ENCODE measurements at regions not wholly inside any gene's neighbourhood (a gene's known extent, or its start where the extent isn't known, plus 50 kb on each side); places are given as distances from the start of the nearest gene placed in this dataset.

GRCh38 chr22:19641254-19641982 lies 72.9 kb upstream of the SEPTIN5 start:
- Histone ChIP-seq H3K9me3 (replicated peaks; ENCODE audit: control insufficient read depth, insufficient read depth, low read depth, low read length) (peaks cover 2% of the 10 kb centered on the region), H3K27ac (ENCODE audit: extremely low read depth, low read depth, low read length) (no peak overlapping the region), H3K4me1 (replicated peaks in 1 of 2; ENCODE audit: control insufficient read depth in 2 of 2, insufficient read depth in 2 of 2, low read length in 2 of 2) (peaks cover 37 to 42% of the 10 kb centered on the region in 2 experiments; a peak in 4 of 5 replicates), H2AFZ (ENCODE audit: low read depth, low read length) (peak overlapping the region; percentile 96), H3K27me3 (ENCODE audit: control insufficient read depth in 2 of 2, insufficient read depth in 2 of 2, low read length in 2 of 2) (peaks cover 0 to 10% of the 10 kb centered on the region in 2 experiments; a peak in 1 of 5 replicates), H3K79me2 (ENCODE audit: control insufficient read depth, insufficient read depth, low read length) (no peaks in the 10 kb centered on the region), H3K9ac (ENCODE audit: insufficient read depth in 1 of 2, low read depth in 2 of 2, low read length in 2 of 2) (peak overlapping the region; percentile 33 to 38), H4K20me1 (replicated peaks; ENCODE audit: control insufficient read depth, insufficient read depth, low read length) (no peaks in the 10 kb centered on the region; the same call in 1 of the 2 replicates), H3K4me3 (no peak overlapping the region), H3K4me2 (ENCODE audit: insufficient read depth, low read length) (peak overlapping the region; percentile 64), H3K36me3 (ENCODE audit: control insufficient read depth, insufficient read depth, low read length) (no peaks in the 10 kb centered on the region), H3K9me1 (ENCODE audit: control insufficient read depth, insufficient read depth, low read length) (peaks cover 4% of the 10 kb centered on the region)
- DNase-seq (ENCODE audit: extremely low read depth in 1 of 4, low spot score in 3 of 4), result peak; percentile 92 to 94 (median 92)
- CTCF ChIA-PET (ENCODE audit: low intra/inter-chr PET ratio), result interaction anchor here (0.6 to 1.7 kb wide), 2 partner anchors 11 to 1813 kb away, joined by 7 to 8 read pairs; no protein-coding TSS in a partner anchor
- intact Hi-C loops (cut with micrococcal nuclease) (no loop called here), in situ Hi-C loops (cut with MboI) (no loop called here)
- no TSS peak for BruUV-seq (replicated peaks)
- peak; percentile 91 for FAIRE-seq
- POLR2A ChIA-PET, result interaction anchor here (0.6 to 1.2 kb wide), 9 partner anchors 9 to 896 kb away, joined by 3 to 8 read pairs (median 3); no protein-coding TSS in a partner anchor
- peak; percentile 92 for ATAC-seq
- WGBS (ENCODE audit: insufficient coverage, low coverage, missing lambda C conversion rate), result 26% methylated on average over 24 of the region's 25 CpGs
- no peak for TF ChIP-seq ZNF41 (CRISPR knock-in tag; conservative IDR thresholded peaks at IDR 0.05)
- TF ChIP-seq ZNF232 (CRISPR knock-in tag; IDR thresholded peaks at IDR 0.05), result no peak
- TF ChIP-seq SPI1 (IDR thresholded peaks at IDR 0.05; ENCODE audit: borderline replicate concordance, low read depth, low read length), result no peak
- TF ChIP-seq, protein P1, sequence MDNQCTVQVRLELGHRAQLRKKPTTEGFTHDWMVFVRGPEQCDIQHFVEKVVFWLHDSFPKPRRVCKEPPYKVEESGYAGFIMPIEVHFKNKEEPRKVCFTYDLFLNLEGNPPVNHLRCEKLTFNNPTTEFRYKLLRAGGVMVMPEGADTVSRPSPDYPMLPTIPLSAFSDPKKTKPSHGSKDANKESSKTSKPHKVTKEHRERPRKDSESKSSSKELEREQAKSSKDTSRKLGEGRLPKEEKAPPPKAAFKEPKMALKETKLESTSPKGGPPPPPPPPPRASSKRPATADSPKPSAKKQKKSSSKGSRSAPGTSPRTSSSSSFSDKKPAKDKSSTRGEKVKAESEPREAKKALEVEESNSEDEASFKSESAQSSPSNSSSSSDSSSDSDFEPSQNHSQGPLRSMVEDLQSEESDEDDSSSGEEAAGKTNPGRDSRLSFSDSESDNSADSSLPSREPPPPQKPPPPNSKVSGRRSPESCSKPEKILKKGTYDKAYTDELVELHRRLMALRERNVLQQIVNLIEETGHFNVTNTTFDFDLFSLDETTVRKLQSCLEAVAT (IDR thresholded peaks at IDR 0.05), result peak in 1 of 2 experiments; percentile 49; a peak in 3 of 4 replicates
- no peak for TF ChIP-seq BRF2 (IDR thresholded peaks at IDR 0.05; ENCODE audit: borderline replicate concordance, insufficient read depth, insufficient read length)
- TF ChIP-seq MCM5 (IDR thresholded peaks at IDR 0.05; ENCODE audit: low read depth), result no peak
- TF ChIP-seq CEBPZ (IDR thresholded peaks at IDR 0.05; ENCODE audit: borderline replicate concordance, low read depth, low read length), result no peak
